ENCODE measurements at regions not wholly inside any gene's neighbourhood (a gene's known extent, or its start where the extent isn't known, plus 50 kb on each side); places are given as distances from the start of the nearest gene placed in this dataset.

DNA sequence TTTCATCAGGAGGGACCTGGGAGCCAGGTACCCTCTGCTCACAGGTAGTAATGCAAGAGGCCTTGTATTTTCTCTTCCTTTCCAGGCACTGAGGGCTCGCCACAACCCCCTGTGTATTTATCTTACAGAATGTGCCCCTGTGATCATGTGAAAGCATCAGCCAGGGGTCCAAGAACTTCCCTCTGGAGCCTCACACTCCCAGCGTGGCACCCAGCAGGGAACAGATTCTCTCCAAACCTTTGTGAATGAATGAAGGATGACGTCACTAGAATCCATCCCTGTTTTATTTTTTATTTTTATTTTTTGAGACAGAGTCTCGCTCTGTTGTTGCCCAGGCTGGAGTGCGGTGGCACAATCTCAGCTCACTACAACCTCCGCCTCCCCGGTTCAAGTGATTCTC lies 107.3 kb upstream of the IER5L start:
- Mint-ChIP-seq H3K36me3 (no peaks in the 10 kb centered on the region), H3K27ac (peak overlapping the region in 1 of 10 donors; percentile 29)
- DNase-seq, result no peak

GRCh38 chr9:129284607-129285291 lies 106.7 kb upstream of the IER5L start:
- Mint-ChIP-seq H3K27me3 (no peaks in the 10 kb centered on the region), H3K9me3 (no peaks in the 10 kb centered on the region), H3K4me1 (peaks cover 0 to 1% (median under 1%) of the 10 kb centered on the region in 4 donors), H3K4me3 (no peak overlapping the region), H3K27ac (no peak overlapping the region), H3K36me3 (no peaks in the 10 kb centered on the region)
- DNase-seq, result peak in 1 of 10 donors; percentile 50
- POLR2A ChIA-PET, result interaction anchor here (0.6 kb wide), 1 partner anchor 341 kb away, joined by 6 read pairs; the partner anchor contains the start of gene NTMT1
- ATAC-seq, result no peak

More for the DNA sequence above, 107.3 kb upstream of the IER5L start:
- POLR2A ChIA-PET, result interaction anchor here (0.6 kb wide), 1 partner anchor 341 kb away, joined by 6 read pairs; the partner anchor contains the start of gene NTMT1
- H3K27me3 Mint-ChIP-seq, result no peaks in the 10 kb centered on the region
- no peak for ATAC-seq
- no peaks in the 10 kb centered on the region for H3K9me3 Mint-ChIP-seq
- peaks cover 0 to 2% (median 1%) of the 10 kb centered on the region in 4 donors for H3K4me1 Mint-ChIP-seq
- no peak overlapping the region for H3K4me3 Mint-ChIP-seq

DNA sequence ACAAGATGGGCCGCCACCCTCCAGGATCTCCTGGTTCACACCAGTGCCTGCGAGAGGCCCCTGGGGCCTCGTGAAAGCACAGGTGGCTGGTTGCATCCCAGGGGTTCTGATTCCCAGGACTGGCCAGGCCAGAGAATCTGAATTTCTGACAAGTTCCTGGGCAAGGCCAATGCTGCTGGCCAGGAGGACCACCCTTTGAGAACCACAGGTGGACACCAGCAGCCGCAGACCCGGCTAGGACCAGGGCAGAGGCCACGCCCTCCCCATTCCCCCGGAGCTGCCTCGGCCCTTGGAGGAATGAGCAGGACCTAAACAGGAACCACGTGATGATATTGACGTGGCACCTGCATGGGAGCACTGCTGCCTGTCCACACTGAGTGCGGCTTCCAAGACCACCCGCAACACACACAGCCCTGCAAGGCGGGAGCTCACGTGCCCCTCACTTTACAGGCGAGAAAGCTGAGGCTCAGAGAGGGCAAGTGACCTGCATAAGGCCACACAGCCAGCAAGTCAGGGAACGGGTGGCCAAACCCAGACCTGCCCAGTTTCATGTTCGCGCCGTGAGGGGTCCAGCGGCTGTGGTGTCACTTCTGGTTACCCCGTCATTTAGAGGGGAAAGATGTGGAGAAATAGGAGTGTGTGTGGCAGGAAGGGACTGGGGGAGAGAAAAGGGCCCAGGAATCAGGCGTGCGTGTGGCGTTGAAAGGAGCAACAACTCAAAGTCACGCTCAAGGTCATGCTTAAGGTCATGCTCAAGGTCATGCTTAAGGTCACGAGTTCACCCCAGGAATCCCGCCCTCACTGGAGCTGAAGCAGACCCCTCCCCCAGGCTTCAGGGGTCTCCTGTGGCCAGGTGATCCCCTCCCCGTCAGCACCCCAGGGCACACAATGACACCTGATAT lies 105.9 kb upstream of the IER5L start:
- H3K27me3 Mint-ChIP-seq, result no peaks in the 10 kb centered on the region
- no peak overlapping the region for H3K4me3 Mint-ChIP-seq
- peaks cover 0 to 1% (median under 1%) of the 10 kb centered on the region in 4 donors for H3K4me1 Mint-ChIP-seq
- H3K27ac Mint-ChIP-seq, result peak overlapping the region in 1 of 10 donors; percentile 62
- ATAC-seq (no peak), DNase-seq (peak in 1 of 10 donors; percentile 36)
- H3K36me3 Mint-ChIP-seq, result no peaks in the 10 kb centered on the region
- POLR2A ChIA-PET, result interaction anchor here (0.5 kb wide), 1 partner anchor 493 kb away, joined by 3 read pairs; no protein-coding TSS in a partner anchor
- no peaks in the 10 kb centered on the region for H3K9me3 Mint-ChIP-seq

GRCh38 chr9:129283291-129283691 lies 105.2 kb upstream of the IER5L start:
- peaks cover 0 to 1% (median under 1%) of the 10 kb centered on the region in 4 donors for H3K4me1 Mint-ChIP-seq
- POLR2A ChIA-PET, result interaction anchor here (0.5 to 0.7 kb wide), 2 partner anchors 130 to 494 kb away, joined by 3 read pairs; no protein-coding TSS in a partner anchor
- no peak overlapping the region for H3K4me3 Mint-ChIP-seq
- H3K27ac Mint-ChIP-seq, result no peak overlapping the region
- ATAC-seq, result no peak
- no peaks in the 10 kb centered on the region for H3K27me3 Mint-ChIP-seq
- no peaks in the 10 kb centered on the region for H3K36me3 Mint-ChIP-seq
- H3K9me3 Mint-ChIP-seq, result no peaks in the 10 kb centered on the region
- DNase-seq, result peak in 1 of 10 donors; percentile 54

GRCh38 chr9:129282731-129283211 lies 104.7 kb upstream of the IER5L start:
- DNase-seq (no peak), ATAC-seq (no peak)
- no peaks in the 10 kb centered on the region for H3K36me3 Mint-ChIP-seq
- H3K4me1 Mint-ChIP-seq, result peaks cover 0 to 1% (median under 1%) of the 10 kb centered on the region in 4 donors
- POLR2A ChIA-PET, result interaction anchor here (0.7 kb wide), 1 partner anchor 130 kb away, joined by 3 read pairs; no protein-coding TSS in a partner anchor
- H3K4me3 Mint-ChIP-seq, result no peak overlapping the region
- H3K9me3 Mint-ChIP-seq, result no peaks in the 10 kb centered on the region
- H3K27me3 Mint-ChIP-seq, result no peaks in the 10 kb centered on the region
- peak overlapping the region in 1 of 10 donors; percentile 55 for H3K27ac Mint-ChIP-seq

DNA sequence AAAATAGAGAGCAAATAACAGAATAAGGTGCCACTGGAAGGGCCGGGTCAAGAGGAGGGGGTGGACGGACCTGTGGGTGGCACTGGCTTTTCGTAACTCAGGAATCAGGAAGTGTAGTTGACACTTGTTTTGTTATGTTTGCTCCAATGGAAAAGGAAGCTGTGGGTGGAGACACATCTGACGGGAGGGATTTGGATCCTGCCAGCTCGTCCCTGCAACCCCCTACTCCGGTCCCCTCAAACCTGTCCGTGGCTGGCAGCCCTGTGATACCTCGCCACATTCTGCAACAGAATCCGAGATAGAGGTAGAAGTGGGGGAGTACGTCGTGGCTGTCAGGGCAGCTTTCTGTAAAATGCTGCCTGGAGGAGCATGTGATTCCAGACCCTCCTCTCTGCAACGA lies 104.2 kb upstream of the IER5L start:
- Mint-ChIP-seq H3K4me1 (peaks cover 0 to 1% (median 1%) of the 10 kb centered on the region in 4 donors), H3K36me3 (no peaks in the 10 kb centered on the region), H3K4me3 (no peak overlapping the region), H3K27me3 (no peaks in the 10 kb centered on the region), H3K9me3 (no peaks in the 10 kb centered on the region), H3K27ac (peak overlapping the region in 1 of 10 donors; percentile 55)
- no peak for ATAC-seq
- no peak for DNase-seq
- POLR2A ChIA-PET, result no interaction called here

- no peaks in the 10 kb centered on the region for H3K9me3 Mint-ChIP-seq
- H3K27me3 Mint-ChIP-seq, result peaks cover 0 to 2% (median 0%) of the 10 kb centered on the region in 5 donors
- ATAC-seq (no peak), DNase-seq (no peak)
- H3K36me3 Mint-ChIP-seq, result no peaks in the 10 kb centered on the region
- H3K4me3 Mint-ChIP-seq, result no peak overlapping the region
- H3K27ac Mint-ChIP-seq, result peak overlapping the region in 1 of 10 donors; percentile 55
- POLR2A ChIA-PET, result no interaction called here
- H3K4me1 Mint-ChIP-seq, result peaks cover under 1 to 7% (median 2%) of the 10 kb centered on the region in 4 donors
These were observed 103.6 kb upstream of the IER5L start for GRCh38 chr9:129281506-129282145.

- POLR2A ChIA-PET, result no interaction called here
- peaks cover 0 to 4% (median 0%) of the 10 kb centered on the region in 5 donors for H3K27me3 Mint-ChIP-seq
These were observed 102.7 kb upstream of the IER5L start for GRCh38 chr9:129280623-129281271.

GRCh38 chr9:129280236-129280622 lies 102.2 kb upstream of the IER5L start:
- H3K27ac Mint-ChIP-seq, result no peak overlapping the region
- POLR2A ChIA-PET, result no interaction called here

More at GRCh38 chr9:129280623-129281271, 102.7 kb upstream of the IER5L start:
- Mint-ChIP-seq H3K9me3 (no peaks in the 10 kb centered on the region), H3K36me3 (no peaks in the 10 kb centered on the region), H3K4me3 (no peak overlapping the region), H3K4me1 (peaks cover 1 to 11% (median 3%) of the 10 kb centered on the region in 4 donors), H3K27ac (no peak overlapping the region)
- no peak for ATAC-seq
- no peak for DNase-seq

GRCh38 chr9:129278391-129279237 lies 100.6 kb upstream of the IER5L start:
- Mint-ChIP-seq H3K9me3 (no peaks in the 10 kb centered on the region), H3K4me1 (peaks cover 1 to 11% (median 4%) of the 10 kb centered on the region in 4 donors), H3K4me3 (no peak overlapping the region), H3K27me3 (peaks cover 0 to 4% (median 0%) of the 10 kb centered on the region in 5 donors), H3K27ac (peak overlapping the region in 1 of 10 donors; percentile 54), H3K36me3 (no peaks in the 10 kb centered on the region)
- POLR2A ChIA-PET, result no interaction called here
- no peak for ATAC-seq
- DNase-seq, result no peak

More at GRCh38 chr9:129280236-129280622, 102.2 kb upstream of the IER5L start:
- DNase-seq (no peak), ATAC-seq (no peak)
- Mint-ChIP-seq H3K4me1 (peaks cover 1 to 11% (median 3%) of the 10 kb centered on the region in 4 donors), H3K27me3 (peaks cover 0 to 4% (median 0%) of the 10 kb centered on the region in 5 donors), H3K4me3 (no peak overlapping the region), H3K9me3 (no peaks in the 10 kb centered on the region), H3K36me3 (no peaks in the 10 kb centered on the region)
